GM12865 (cell line): ENCODE measurements at regions not wholly inside any gene's neighbourhood (a gene's known extent, or its start where the extent isn't known, plus 50 kb on each side); places are given as distances from the start of the nearest gene placed in this dataset.

ENCODE experiments used
- DNase-seq: peaks from one replicate; pipeline ENCODE4 v3.0.0; 2010; ENCODE audit warnings: low read depth
- H3K4me3 ChIP-seq: 2 replicates; pipeline ENCODE4 v1.5.1; 2011; ENCODE audit warnings: mild to moderate bottlenecking, low read depth, low read length, control low read depth
- TF ChIP-seq, protein P1 (sequence below): IDR thresholded peaks from 2 replicates; pipeline ENCODE4 v1.5.1; 2011; ENCODE audit warnings: low read length, control low read depth, low read depth, inconsistent platforms; ENCODE audit not compliant: insufficient read depth; ENCODE audit errors: missing control alignments

DNA sequence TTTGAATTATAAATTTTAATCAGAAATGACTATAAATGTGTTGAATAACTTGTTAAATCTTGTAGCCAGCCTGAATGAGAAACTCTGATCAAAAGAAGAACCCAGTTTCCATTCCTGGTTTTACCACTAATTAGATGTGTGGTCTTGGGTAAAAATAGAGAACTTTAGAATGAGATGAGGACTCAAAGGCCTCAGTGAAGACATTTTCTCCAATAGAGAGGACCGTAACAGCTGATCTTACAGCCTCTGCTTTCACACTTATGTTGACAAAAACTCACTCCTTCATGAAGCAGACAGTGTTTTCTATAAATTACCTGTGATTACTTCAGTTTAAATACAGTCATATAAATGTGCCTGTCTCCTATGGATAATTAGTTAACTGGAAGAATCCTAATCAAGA, 200.1 kb upstream of the MEOX2 start:
- DNase-seq, result no peak
- no peak overlapping the region for H3K4me3 ChIP-seq
- TF ChIP-seq, protein P1, sequence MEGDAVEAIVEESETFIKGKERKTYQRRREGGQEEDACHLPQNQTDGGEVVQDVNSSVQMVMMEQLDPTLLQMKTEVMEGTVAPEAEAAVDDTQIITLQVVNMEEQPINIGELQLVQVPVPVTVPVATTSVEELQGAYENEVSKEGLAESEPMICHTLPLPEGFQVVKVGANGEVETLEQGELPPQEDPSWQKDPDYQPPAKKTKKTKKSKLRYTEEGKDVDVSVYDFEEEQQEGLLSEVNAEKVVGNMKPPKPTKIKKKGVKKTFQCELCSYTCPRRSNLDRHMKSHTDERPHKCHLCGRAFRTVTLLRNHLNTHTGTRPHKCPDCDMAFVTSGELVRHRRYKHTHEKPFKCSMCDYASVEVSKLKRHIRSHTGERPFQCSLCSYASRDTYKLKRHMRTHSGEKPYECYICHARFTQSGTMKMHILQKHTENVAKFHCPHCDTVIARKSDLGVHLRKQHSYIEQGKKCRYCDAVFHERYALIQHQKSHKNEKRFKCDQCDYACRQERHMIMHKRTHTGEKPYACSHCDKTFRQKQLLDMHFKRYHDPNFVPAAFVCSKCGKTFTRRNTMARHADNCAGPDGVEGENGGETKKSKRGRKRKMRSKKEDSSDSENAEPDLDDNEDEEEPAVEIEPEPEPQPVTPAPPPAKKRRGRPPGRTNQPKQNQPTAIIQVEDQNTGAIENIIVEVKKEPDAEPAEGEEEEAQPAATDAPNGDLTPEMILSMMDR, result no peak

DNA sequence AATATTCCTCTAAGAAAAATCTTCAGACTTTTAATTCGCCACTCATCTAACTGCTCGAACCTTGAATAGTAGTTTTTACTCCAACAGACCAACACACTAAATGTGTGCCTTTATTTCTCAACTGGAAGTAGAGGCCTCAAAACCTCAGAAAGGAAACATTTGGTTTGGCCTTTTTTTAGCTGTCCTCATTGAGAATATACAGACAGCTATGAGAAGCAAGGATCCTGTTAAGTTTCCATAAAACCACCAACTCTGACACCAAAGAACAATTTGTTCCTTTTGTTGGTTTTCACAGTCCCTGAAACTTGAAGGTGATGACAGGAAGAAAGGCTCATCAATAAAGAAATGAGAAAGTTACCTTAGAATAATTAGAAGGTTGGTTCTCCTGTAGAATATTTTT, 199.2 kb upstream of the MEOX2 start:
- H3K4me3 ChIP-seq, result no peak overlapping the region
- TF ChIP-seq, protein P1, result no peak
- DNase-seq, result no peak

DNA sequence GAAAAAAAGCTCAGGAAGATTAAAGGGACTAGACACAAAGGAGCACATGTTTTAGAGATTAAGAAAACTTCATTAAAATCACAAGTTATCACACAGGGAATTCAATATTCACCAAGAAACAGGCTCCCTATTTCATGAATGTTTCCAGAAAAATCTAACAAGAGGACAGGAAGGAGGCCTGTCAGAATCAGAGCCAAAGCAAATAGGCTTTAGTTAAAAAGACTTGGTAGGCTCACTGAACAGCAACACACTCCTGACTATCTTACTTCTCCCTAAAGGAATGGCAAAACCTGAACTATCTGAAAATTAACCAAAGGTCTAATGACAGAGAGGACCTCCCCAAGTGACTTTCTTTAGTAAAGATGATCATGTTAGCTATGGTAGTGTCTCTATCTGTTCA, 188.3 kb upstream of the MEOX2 start:
- TF ChIP-seq, protein P1, result no peak
- DNase-seq, result no peak
- no peak overlapping the region for H3K4me3 ChIP-seq

DNA sequence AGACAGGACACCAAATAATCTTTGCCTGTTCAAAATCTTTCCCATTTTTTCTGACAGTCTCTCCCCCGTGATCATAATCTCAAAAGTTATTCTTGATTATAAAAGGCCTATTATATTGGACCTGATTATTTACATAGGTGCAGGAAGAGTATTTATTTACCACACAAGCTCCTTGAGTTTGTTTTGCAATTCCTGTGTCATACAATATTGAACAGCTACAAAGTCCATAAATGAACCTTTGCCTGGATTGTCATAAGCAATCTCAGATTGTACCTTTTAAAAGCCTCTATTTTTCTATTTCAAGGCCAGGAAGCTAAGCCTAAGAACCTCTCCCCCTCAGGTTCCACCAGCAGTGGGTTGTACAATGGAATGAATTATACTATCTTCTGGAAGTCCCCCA, 183.9 kb upstream of the MEOX2 start:
- DNase-seq, result no peak
- TF ChIP-seq, protein P1, result no peak
- no peak overlapping the region for H3K4me3 ChIP-seq

DNA sequence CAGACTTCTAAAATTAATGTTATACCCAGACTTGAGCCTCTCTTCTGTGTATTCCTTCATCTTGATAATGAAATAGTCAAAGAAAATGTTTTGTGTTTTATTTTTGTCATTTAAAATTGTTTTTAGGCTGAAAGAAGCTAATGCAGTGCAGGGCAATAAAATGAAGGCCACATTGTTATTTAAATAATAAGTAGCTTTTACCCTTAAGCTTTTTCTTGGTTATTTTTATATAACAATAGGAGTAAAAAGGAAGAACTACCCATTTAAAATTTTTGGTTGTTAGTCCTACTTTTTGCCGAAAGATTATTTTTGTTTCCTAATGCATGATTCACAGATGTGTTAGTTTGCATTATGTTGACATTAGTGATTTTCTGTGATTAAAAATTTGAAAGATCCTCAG, 181.0 kb upstream of the MEOX2 start:
- TF ChIP-seq, protein P1, result no peak
- H3K4me3 ChIP-seq, result no peak overlapping the region
- DNase-seq, result no peak

DNA sequence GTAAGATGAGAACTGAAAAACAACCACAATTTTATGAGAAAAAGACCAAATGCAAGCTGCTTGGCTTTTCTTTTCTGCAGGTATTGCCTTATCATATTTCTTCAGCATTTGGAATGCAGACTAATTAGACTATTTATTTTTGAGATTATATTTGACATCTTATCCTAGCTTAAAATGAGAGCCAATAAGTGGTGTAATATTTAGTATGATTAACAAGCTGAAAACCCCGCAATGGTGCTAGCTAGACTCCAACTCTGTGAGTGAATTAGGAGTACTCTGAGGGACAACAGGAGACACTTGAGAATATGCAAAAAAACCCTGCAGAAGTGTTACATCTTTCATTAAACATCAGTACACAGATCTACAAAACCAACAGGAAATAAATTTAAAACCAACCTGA, 180.3 kb upstream of the MEOX2 start:
- no peak overlapping the region for H3K4me3 ChIP-seq
- TF ChIP-seq, protein P1, result no peak
- no peak for DNase-seq

DNA sequence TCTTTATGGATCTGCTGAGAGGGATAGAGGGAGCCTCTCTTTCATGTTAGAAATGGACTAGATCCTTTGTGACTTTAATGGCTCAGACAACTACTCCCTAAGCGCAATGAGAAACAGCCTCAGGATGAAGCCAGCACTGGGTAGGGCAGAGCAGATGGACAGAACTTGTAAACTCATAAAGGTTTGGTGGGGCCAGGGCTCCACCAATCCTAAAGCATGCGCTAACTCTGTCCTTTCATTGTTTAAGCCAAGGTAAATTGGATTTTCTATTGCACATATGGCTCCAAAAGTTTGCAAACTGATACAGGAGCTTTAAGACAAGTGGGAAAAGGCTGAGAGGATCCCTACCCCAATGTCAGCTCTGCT, 178.1 kb upstream of the MEOX2 start:
- H3K4me3 ChIP-seq, result no peak overlapping the region
- TF ChIP-seq, protein P1, result no peak
- no peak for DNase-seq
